Suppressor macrophage treated with lipopolysaccharide for 1 hour (primary cell): ENCODE measurements at regions not wholly inside any gene's neighbourhood (a gene's known extent, or its start where the extent isn't known, plus 50 kb on each side); places are given as distances from the start of the nearest gene placed in this dataset.
"Not testable (repeated sequence)": the region's sequence is repeated elsewhere in the genome, so short reads cannot be mapped to it uniquely, and the experiment has no call there.

ENCODE experiments used
- DNase-seq, 3 donors: peaks; one replicate each; pipeline ENCODE4 v3.0.0-alpha.2; 2020 to 2022

DNA sequence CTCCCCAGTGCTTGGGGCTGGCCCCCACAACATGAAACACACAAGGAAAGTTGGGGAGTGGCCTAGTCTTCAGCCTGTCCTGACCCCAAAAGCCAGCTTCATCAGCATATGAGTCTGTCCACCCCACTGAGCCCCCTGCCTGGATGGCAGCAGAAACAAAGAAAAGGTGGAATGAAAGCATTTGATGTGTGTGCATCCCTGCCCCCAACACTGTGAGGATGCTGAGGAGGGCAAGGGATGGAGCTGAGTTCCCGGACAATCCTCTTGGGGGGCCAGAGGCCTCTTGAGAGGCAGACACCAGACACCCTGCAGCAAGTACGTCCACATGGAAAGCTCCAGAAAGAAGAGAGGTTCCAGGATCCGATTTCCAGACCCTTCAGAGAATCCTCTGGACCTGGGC, 113.5 kb upstream of the PPP1R26 start:
- DNase-seq = no peak

DNA sequence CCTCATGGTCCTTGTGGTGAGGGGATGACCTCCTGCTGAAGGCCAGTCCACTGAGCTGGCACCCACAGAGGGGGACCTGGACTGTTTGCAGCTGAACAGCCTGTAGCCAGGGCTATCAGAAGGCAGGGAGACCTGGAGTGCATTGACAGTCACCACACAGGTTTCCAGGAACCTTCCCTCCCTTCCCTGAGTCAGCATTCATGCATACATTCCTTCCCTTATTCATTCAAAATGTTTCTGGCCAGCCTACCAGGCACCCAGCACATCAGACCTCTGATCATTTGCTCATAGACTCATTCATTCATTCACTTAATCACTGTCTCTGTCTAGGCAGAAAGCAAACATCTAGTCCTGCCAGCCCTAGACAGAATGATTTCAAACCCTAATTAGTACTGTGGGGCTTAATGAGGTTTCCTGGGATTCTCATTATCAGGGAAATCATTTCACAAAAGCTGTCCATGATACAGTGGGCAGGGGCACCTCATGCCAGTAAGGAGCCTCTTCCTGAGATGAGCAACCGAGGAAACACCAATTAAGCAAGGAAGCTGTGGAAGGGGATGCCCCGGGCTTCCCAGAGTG, 110.1 kb upstream of the PPP1R26 start:
- no peak for DNase-seq

DNA sequence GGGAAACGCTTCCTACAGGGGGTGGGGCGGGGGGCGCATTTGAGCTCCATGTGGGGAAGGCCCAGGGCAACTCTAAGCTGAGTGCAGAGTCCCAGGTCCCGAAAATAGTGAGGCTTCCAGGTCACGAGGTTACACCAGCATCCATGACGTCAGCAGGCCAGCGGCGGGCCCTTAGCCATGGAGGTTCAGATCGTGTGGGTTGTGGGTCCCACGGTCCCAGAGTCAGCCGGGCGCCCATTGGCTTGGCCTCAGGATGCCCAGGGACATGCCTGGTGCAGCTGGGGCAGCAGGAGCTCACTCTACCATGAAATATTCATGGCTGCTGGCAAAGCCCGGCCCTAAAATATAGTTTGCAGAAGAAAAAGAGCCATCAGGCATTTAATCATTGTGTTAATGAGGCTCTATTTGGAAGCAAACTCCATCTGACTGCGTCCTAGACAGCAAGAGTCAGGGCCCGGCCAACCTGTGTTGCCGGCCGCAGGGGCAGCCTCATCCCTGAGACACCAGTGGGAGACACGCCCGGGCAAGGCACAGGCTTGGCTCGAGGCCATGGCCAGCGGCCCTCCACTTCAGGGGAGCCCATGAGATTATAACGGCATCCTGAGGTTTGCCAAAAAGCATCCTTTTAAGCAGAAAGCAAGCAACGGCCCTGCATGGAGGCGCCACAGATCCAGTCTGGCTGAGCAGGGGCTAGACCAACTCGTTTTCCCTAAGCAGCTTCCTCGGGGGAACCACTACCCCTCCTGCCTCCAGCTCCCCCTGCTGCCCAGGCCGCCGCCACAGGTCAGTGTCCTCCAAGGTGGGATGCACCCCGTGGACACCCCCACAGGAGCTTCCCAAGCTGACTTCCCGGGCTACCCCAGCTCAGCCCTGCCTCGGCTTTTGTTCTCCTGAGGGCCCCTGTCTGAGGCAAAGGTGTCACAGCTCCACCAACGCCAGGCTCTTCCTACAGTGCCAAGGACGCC, 108.9 kb upstream of the PPP1R26 start:
- no peak for DNase-seq

DNA sequence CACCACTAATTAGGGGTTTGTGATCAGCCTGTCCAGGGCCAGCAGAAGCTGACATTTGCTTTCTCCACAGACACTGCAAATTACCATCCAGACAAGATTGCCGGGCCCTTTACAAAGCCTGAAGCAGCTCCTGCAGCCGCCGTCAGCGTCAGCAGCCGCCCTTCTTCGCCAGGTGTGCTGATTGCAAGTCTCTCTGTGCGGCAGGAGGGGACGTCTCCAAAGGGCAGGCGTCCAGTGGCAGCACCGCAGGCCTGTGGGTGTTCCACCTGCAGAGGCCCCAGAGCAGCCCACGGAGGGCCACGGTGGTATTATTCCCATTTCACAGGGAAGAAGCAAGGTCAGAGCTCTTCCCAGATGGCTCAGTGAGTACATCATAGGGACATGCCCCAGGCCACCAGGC, 108.0 kb upstream of the PPP1R26 start:
- no peak for DNase-seq

DNA sequence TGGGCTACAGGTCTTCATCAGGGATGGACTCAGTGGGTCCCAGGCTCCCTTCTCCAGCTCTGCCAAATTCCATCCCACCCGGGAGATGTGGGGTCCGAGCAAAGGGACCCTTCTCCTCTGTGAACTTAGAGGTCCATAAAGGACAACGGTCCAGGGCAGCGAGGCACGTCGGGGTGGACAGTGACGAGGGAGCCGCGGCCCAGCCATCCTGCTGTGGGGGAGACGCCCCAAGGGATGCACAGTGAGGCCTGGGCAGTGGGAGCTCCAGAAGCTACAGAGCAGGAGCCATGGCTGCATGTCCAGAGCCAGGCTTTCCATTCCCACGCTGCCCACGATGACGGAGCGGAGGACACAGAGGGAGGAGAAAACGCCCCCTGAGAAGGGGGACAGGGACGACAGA, 107.5 kb upstream of the PPP1R26 start:
- DNase-seq = no peak

DNA sequence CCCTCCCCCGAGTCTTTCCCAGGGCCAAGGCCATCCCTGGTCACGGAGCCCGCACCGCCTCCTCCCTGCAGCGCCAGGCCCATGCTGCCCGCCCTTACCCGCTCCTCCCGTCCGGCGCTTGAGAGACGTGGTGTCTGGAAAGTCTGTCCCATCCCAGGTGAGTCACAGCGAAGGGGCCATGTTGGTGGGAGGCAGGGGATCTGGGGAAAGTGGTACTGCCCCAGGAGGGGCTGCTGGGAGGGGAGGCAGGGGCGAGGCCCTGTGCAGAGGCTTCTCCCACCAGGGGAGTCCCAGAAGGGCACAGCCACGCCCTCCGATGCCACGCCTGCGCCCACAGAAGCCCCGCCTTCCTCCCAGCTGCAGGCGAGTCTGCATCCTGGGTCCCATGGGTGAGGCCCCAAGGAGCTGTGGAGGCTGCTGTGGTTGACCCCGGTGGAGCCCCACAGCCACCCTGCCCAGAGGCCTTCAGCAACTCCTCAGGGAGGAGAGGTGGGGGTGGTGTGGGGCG, 107.0 kb upstream of the PPP1R26 start:
- DNase-seq = no peak

DNA sequence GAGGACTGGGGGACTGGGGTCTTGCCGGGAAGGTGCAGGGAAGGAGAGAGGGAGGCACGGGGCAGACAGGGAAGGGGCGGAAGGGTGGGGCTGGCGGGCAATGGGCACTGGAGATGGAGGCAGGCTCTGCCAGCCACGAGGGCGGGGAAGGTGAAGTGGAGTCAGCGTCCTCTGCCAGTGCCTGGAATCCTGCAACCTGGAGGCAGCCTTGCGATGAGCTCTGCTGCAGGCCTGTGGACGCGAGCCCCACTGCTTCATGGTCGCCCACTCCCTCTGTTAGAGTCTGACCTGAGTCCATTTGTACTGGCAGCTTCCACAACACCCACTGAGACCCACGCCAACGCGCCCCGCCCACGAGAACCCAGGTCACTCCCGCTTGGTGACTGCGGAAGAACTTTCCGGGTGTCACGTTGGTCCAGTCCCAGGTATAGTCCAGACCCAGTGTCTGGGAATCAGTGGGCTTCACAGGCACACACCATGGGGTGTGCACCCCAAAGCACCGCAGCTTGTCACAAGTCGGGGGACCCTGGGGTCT, 106.4 kb upstream of the PPP1R26 start:
- DNase-seq = no peak

DNA sequence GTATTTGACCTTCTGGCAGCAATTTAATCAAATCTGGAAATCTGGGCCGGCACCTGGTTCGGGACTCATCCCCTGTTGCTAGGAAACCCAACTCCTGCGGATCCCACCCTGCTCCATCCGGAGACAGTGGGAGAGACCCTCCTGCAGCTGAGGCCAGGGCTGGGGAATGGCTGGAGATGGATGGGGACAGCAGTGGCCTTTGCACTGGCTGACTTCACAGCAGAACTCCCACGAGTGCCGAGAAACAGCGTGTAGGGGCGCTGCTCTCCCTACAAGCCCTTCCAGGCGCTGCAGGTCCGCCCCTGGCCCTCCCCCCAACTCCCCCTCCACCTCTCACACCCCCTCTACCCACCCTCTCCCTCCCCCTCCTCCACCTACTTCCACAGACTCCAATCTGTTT, 105.8 kb upstream of the PPP1R26 start:
- DNase-seq = no peak

DNA sequence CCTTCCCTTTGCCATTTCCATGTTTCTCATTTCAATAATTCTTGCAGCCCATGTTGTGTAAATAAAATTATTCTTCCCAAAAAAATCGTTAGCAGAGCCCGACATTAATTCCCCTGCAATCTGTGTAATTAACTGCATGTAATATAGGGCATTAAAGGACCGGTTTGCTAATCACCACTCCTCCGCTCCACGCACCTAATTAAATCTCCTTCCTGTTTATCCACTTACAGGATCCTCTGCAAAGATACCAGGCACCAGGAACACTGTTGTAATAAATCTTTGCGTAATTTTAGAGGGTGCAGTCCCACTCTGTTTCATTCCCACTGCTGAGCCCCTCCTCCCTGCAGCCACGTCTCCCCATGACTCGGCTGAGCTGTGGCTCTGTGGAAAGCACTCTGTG, 105.0 kb upstream of the PPP1R26 start:
- DNase-seq = no peak

DNA sequence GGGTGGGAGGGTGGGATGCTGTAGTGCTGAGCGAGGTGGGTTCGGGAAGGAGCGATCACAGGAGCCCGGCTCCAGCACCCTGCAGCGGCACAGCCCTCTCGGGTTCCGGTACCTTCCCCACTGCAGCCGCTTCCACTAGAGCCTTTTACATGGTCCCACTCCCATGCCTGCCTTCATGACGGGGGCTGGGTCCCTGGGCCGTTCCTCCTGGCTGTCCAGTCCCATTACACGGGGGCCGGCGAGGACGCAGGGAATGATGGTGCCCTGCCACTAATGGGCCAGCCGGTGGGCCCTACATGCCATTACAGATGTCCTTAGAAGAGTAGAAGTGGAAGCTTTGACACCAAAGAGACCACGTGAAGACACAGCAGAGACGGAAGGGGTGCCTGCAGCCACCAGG, 104.6 kb upstream of the PPP1R26 start:
- no peak for DNase-seq

DNA sequence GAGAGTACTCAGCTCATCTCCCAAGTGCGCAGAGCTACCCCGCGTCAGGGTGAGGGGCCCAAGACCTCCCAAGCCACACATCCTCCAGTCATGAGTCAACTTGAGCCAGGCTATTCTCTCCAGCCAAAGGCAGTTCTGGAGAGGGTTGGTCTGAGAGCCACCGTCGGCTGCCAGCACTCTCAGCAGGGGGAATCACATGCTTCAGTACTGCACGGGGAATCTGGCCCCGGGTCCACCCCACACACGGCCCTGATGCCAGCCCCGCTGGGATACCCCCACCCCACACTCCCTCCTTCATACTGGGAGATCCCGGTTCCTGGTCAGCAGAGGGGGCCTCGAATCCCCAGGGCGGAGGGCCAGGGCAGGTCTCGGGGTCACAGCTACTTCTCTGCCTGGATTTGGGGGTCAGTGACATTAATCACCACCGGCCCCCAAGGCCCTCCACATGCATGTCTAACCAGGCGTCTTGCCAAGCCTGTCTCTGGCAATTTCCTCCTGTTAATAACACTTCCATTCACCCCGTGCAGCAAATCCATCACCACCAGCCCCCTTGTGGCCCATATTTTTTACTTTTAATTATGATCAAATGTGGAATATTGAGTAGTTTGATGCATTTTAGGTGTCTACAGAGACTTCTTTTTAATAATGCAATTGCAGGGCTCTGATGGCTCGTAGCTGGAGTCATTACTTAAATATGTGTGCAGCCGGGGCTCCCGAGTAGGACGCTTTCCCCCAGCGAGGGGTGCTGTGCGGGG, 102.9 kb upstream of the PPP1R26 start:
- DNase-seq = no peak

DNA sequence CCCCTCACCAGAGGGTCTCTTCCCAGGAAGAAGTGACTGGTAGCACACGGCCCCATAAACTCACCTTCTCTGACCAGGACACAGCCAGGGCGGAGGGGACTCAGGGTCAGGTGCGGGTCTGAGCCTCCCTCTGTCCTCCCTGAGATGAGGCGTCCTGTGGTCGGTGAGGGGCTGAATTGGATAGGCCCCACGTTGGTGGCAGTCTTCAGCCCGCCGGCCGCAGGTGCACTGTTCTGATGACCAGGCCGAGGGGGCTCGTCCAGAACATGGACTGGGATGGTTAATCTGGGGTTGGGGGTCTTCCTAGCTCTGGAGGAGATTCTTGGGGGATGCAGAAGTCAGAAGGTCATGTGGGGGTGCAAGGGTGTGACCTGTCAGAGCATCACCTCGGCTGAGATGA, 102.2 kb upstream of the PPP1R26 start:
- no peak for DNase-seq

DNA sequence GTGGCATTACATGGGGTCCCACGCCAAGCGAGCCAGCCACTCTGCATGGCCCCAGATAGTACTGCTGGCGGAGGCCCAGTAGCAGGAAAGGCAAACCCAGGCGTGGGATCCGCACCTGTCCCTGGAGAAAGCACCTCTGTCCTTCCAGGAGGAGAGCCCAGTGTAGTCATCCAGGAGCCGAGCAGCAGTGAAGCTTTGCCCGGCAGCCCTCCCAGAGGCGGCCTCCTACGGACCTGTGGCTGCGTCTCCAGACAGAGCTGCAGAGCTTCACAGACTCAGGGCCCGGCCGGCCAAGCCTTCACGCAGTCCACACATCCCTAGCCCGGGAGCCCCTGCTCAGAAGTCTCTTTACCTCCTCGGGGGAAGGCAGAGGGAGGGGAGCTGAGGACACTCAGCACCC, 100.8 kb upstream of the PPP1R26 start:
- no peak for DNase-seq

DNA sequence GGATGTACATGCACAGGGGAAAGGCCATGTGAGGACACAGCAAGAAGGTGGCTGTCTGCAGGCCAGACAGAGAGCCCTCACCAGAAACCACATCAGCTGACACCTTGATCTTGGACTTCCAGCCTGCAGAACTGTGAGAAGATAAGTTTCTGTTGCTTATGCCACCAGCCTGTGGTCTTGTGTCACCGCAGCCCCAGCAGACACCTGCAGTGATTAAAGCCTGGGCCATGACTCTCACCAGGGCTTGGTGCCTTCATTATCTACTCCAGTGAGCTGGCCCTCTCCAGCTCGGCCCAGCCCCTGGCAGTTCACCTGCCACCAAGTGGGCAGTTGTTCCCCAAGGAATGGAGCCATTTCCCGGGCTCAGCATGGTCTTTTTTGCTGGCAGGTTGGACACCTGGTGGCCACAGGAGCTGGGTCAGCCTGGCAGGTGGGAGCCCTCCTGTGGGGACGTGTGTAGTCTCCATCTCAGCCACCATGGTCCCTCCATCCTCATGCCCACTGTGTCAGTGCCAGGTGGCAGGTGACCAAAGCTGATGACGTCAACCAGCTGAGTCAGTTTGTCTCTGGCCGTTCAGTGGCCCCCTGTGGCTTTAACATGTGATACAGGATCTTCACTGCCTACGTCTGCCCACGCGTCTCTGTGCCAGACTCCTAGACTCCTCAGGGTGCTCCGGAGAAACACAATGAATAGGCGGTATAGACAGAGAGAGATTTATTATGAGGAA, 99.9 kb upstream of the PPP1R26 start:
- DNase-seq = no peak

DNA sequence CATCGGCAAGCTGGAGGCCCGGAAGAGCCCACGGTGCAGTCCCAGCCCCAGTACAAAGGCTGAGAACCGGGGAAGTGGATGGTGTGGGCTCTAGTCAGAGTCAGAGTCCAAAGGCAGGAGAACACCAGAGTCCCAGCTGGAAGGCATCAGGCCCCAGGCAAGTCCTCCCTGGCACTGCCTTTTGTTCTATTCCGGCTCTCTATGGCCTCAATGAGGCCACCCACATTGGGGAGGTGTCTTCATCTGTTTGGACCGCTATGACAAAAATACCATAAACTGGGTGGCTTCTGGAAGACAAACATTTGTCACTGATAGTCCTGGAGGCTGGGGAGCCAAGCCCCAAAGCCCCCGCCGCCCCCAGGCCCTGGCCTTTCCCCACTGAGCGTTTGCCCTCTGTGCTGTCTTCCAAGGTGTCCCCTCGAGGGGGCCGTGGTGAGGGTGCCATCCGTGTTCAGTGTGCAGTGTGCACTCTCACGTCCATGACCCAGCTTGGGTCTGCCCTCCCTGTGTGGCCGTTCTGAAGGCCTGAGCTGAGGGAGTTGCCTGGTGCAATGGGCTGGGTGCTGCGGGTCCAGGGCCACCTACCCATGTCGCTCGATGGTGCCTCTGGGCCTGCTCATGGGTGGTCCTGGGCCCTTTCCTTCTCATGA, 99.1 kb upstream of the PPP1R26 start:
- no peak for DNase-seq

DNA sequence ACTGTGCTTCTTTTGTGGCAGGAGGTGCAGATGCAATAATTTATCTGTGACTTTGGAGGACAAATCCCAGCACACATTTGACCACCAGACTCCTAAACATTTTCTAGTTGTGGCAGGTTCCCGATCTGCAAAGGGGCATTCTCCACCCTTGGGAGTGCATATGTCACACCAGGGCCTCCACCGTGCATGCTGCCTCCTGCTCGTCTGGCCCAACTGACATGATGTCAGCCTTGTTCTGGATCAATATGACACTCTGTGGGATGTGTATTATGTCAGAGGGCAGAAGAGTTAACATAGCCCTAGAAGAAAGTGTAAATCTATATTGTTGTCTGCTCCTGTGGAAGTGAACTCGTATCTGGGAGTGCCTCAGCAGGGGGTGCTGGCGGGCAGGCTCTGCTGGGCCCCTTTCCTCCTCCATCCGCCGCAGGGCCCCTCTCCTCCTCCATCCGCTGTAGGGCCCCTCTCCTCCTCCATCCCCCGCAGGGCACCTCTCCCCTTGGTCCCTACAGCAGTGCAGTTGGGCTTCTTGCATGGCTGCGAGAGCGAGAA, 97.7 kb upstream of the PPP1R26 start:
- no peak for DNase-seq

DNA sequence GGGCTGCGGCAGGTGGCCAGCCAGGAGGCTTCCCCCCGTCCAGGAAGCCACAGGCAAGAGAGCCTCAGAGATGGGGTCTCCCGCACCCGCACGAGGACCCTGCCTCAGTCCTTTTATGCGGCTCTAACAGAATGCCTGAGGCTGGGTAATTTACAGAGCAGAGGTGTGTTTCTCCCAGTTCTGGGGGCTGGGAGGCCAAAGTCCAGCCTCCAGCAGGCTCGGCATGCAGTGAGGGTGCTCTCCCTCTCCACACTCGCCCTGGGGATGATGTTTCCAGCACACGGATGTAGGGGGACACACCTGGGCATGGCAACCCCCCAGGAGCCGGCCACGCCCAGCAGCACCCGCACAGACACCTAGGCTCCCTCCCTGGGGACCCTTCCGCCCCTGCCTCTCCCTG, 95.4 kb upstream of the PPP1R26 start:
- no peak for DNase-seq

DNA sequence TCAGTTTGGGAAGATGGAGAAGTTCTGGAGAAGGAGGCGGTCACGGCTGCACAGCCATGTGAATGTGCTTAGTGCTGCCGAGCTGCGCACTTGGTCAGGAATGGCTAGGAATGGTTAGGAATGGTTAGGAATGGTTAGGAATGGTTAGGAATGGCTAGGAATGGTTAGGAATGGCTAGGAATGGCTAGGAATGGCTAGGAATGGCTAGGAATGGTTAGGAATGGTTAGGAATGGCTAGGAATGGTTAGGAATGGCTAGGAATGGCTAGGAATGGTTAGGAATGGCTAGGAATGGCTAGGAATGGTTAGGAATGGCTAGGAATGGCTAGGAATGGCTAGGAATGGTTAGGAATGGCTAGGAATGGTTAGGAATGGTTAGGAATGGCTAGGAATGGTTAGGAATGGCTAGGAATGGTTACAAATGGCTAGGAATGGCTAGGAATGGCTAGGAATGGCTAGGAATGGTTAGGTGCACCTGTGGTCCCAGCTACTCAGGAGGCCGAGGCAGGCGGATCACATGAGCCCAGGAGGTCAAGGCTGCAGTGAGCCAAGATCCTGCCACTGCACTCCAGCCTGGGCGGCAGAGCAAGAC, 94.7 kb upstream of the PPP1R26 start:
- not testable (repeated sequence) for DNase-seq

DNA sequence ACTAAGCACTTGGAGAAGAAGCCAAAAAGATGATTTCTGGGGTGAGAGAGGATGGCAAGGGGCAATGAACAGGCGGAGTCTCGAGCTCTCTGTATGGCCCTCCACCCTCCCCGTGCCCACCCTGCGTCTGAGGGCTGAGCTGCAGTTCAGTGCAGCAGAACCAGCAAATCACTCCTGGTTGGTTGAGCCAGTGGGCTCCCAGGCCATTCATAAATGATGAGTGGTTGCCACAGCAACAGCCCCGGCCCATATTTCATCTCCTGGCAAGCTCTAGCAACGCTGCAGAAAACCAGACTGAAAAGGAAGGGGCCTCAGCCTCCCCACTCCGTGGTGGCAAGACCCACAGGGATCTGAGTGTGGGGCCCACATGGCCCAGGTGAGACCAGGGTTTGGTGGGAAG, 93.8 kb upstream of the PPP1R26 start:
- DNase-seq = no peak

DNA sequence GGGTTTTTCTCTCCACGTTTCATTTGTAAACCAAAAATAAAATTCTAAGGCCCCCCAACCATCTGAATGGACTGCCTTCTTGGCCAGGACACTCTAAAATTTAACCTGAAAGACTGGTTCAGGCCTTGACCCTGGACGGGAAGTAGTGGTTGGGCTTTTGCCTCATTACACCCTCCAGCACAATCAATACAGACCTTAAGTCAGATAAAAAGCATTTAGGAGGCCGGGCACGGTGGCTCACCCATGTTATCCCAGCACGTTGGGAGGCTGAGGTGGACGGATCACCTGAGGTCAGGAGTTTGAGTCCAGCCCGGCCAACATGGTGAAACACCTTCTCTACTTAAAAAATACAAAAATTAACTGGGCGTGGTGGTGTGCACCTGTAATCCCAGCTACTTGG, 91.6 kb upstream of the PPP1R26 start:
- no peak for DNase-seq

DNA sequence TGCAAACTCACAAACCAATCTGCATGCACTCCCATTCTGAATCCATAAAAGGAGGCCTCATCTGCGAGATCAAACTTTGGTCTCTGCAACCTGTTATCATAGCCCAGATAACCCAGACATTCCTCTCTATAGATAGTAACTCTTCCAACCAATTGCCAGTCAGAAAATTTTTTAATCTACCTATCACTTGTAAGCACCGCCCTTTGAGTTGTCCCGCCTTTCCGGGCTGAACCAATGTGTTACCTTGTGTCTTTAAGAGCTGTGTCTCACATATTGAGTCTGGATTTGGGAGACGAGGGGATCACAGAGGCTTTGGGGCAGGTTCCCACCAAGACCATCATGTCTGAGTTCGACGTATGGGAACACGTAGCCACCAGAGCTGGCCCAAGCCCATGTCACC, 91.1 kb upstream of the PPP1R26 start:
- DNase-seq = no peak
